ENCODE measurements at regions not wholly inside any gene's neighbourhood (a gene's known extent, or its start where the extent isn't known, plus 50 kb on each side); places are given as distances from the start of the nearest gene placed in this dataset.

GRCh38 chr3:61311044-61311443, 59.8 kb upstream of the FHIT start:
- no peak for DNase-seq

- DNase-seq: no peak
Measured at GRCh38 chr3:61315871-61316270, 64.6 kb upstream of the FHIT start.

- DNase-seq: no peak
Measured at GRCh38 chr3:61323094-61323493, 71.8 kb upstream of the FHIT start.

GRCh38 chr3:61331929-61332552, 80.8 kb upstream of the FHIT start:
- DNase-seq: no peak

- DNase-seq: no peak
Measured at GRCh38 chr3:61333192-61333961, 82.1 kb upstream of the FHIT start.

- DNase-seq: no peak
Measured at GRCh38 chr3:61334783-61335182, 83.5 kb upstream of the FHIT start.

GRCh38 chr3:61340931-61341461, 89.7 kb upstream of the FHIT start:
- no peak for DNase-seq

GRCh38 chr3:61343543-61343942, 92.3 kb upstream of the FHIT start:
- DNase-seq: no peak

- no peak for DNase-seq
Measured at GRCh38 chr3:61345020-61345419, 93.8 kb upstream of the FHIT start.

GRCh38 chr3:61347981-61348380, 96.7 kb upstream of the FHIT start:
- no peak for DNase-seq

- DNase-seq: no peak
Measured at GRCh38 chr3:61349717-61350116, 98.5 kb upstream of the FHIT start.

- DNase-seq: no peak
Measured at GRCh38 chr3:61350782-61351309, 99.6 kb upstream of the FHIT start.

- DNase-seq: no peak
Measured at GRCh38 chr3:61352306-61352705, 101.1 kb upstream of the FHIT start.

GRCh38 chr3:61353382-61353781, 102.1 kb upstream of the FHIT start:
- DNase-seq: no peak

GRCh38 chr3:61354604-61355003, 103.4 kb upstream of the FHIT start:
- no peak for DNase-seq

- DNase-seq: no peak
Measured at GRCh38 chr3:61356685-61357084, 105.4 kb upstream of the FHIT start.

- DNase-seq: no peak
Measured at GRCh38 chr3:61357902-61358301, 106.7 kb upstream of the FHIT start.

GRCh38 chr3:61358364-61358763, 107.1 kb upstream of the FHIT start:
- DNase-seq: no peak

- no peak for DNase-seq
Measured at GRCh38 chr3:61360297-61360965, 109.2 kb upstream of the FHIT start.

GRCh38 chr3:61369678-61370077, 118.4 kb upstream of the FHIT start:
- DNase-seq: no peak

GRCh38 chr3:61371123-61371522, 119.9 kb upstream of the FHIT start:
- no peak for DNase-seq

- no peak for DNase-seq
Measured at GRCh38 chr3:61372723-61373122, 121.5 kb upstream of the FHIT start.

- no peak for DNase-seq
Measured at GRCh38 chr3:61378311-61378710, 127.1 kb upstream of the FHIT start.

Data from NCI-H1694 treated with DMSO at 0.1 percent for 48 hours (cell line).